OCI-LY1 (cell line): ENCODE measurements at regions not wholly inside any gene's neighbourhood (a gene's known extent, or its start where the extent isn't known, plus 50 kb on each side); places are given as distances from the start of the nearest gene placed in this dataset.

Experiments
- H2AFZ ChIP-seq: fragments of 200-600 bp; sonication (generic), shearing (Covaris generic); 2 replicates; pipeline ENCODE4 v1.6.0; 2014; ENCODE audit warnings: antibody characterized with exemption, mild to moderate bottlenecking, low read length
- H3F3A ChIP-seq: fragments of 200-600 bp; sonication (generic), shearing (Covaris generic); 2 replicates; pipeline ENCODE4 v1.6.0; 2014; ENCODE audit warnings: mild to moderate bottlenecking, antibody characterized with exemption, low read length, moderate library complexity; ENCODE audit not compliant: insufficient read depth
- H3K27ac ChIP-seq: fragments of 200-600 bp; sonication (generic); 2 replicates; pipeline ENCODE4 v1.5.1; 2014; ENCODE audit warnings: low read length, mixed run types, mild to moderate bottlenecking, low read depth; ENCODE audit not compliant: poor library complexity, severe bottlenecking
- H3K27me3 ChIP-seq: fragments of 200-600 bp; sonication (generic); 2 replicates; pipeline ENCODE4 v1.6.0; 2014; ENCODE audit warnings: antibody characterized with exemption, mild to moderate bottlenecking, low read length, moderate library complexity; ENCODE audit not compliant: insufficient read depth
- H3K36me3 ChIP-seq: fragments of 200-600 bp; sonication (generic); 2 replicates; pipeline ENCODE4 v1.6.1; 2014; ENCODE audit warnings: mild to moderate bottlenecking, antibody characterized with exemption, low read length, moderate library complexity, mixed read lengths; ENCODE audit not compliant: insufficient read depth
- H3K4me1 ChIP-seq: fragments of 200-600 bp; sonication (generic); 2 replicates; pipeline ENCODE4 v1.5.1; 2014; ENCODE audit warnings: mild to moderate bottlenecking, low read length, moderate library complexity; ENCODE audit not compliant: insufficient read depth, severe bottlenecking
- H3K4me2 ChIP-seq: fragments of 200-600 bp; sonication (generic), shearing (Covaris generic); 2 replicates; pipeline ENCODE4 v1.6.1; 2014; ENCODE audit warnings: low read length
- H3K4me3 ChIP-seq: fragments of 200-600 bp; sonication (generic); 2 replicates; pipeline ENCODE4 v1.5.1; 2014; ENCODE audit warnings: low read length, low read depth, mild to moderate bottlenecking, mixed read lengths; ENCODE audit not compliant: poor library complexity, severe bottlenecking
- H3K79me2 ChIP-seq: fragments of 200-600 bp; shearing (Covaris generic); 2 replicates; pipeline ENCODE4 v1.6.1; 2016; ENCODE audit warnings: mixed run types, low read length, mixed read lengths; ENCODE audit not compliant: insufficient read depth
- H3K9ac ChIP-seq: fragments of 200-600 bp; sonication (generic), shearing (Covaris generic); 2 replicates; pipeline ENCODE4 v1.6.1; 2014; ENCODE audit warnings: mild to moderate bottlenecking, low read length, mixed read lengths
- H3K9me2 ChIP-seq: fragments of 200-600 bp; sonication (generic), shearing (Covaris generic); 2 replicates; pipeline ENCODE4 v1.6.1; 2014; ENCODE audit warnings: low read depth, mild to moderate bottlenecking, low read length, mixed read lengths
- H3K9me3 ChIP-seq: fragments of 200-600 bp; shearing (Covaris generic); 2 replicates; pipeline ENCODE4 v1.6.1; 2014; ENCODE audit warnings: low read length, mixed read lengths
- H4K20me1 ChIP-seq: fragments of 200-600 bp; sonication (generic), shearing (Covaris generic); 2 replicates; pipeline ENCODE4 v1.6.0; 2016; ENCODE audit warnings: mild to moderate bottlenecking, low read length; ENCODE audit not compliant: insufficient read depth
- EZH2 ChIP-seq: fragments of 200-600 bp; sonication (generic), shearing (Covaris generic); IDR thresholded peaks from 2 replicates; pipeline ENCODE4 v1.8.0; 2017; ENCODE audit warnings: borderline replicate concordance, mixed run types, mild to moderate bottlenecking, antibody characterized with exemption, low read length, moderate library complexity, mixed read lengths
- TF ChIP-seq, protein P1 (sequence below): fragments of 200-600 bp; sonication (generic), shearing (Covaris generic); IDR thresholded peaks from 2 replicates; pipeline ENCODE4 v1.5.1; 2017; ENCODE audit warnings: mild to moderate bottlenecking, antibody characterized with exemption, low read length, moderate library complexity, mixed read lengths

DNA sequence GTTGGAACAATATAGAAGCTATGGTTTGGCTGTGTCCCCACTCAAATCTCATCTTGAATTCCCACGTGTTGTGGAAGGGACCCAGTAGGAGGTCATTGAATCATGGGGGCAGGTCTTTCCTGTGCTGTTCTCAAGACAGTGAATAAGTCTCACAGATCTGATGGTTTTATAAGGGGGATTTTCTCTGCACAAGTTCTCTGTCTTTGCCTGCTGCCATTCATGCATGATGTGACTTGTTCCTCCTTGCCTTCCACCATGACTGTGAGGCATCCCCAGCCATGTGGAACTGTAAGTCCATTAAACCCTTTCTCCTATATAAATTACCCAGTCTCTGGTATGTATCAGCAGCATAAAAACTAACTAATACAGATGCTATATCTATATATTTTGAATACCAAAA lies 135.2 kb upstream of the EDNRA start:
- no peaks in the 10 kb centered on the region for H3F3A ChIP-seq
- H3K27ac ChIP-seq, result no peak overlapping the region
- H3K4me1 ChIP-seq, result no peaks in the 10 kb centered on the region

DNA sequence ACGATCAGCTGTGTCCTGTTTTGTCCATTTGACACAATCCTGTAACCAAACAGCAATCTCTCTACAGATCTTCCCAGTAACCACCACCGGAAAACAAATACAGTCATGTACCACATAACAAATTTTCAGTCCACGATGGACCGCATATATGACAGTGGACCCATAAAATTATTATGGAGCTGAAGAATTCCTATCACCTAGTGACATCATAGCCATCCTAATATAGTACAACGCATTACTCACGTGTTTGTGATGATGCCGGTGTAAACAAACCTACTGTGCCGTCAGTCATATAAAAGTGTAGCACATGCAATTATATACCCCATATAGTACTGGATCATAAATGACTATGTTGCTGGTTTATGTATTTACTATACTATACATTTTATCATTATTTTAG lies 133.7 kb upstream of the EDNRA start:
- Histone ChIP-seq H3K9ac (no peak overlapping the region), H3K4me2 (no peak overlapping the region), H3K27me3 (no peaks in the 10 kb centered on the region), H3K79me2 (no peaks in the 10 kb centered on the region), H3K27ac (no peak overlapping the region), H3K4me1 (no peaks in the 10 kb centered on the region), H3K4me3 (no peak overlapping the region), H3F3A (no peaks in the 10 kb centered on the region), H3K36me3 (no peaks in the 10 kb centered on the region), H4K20me1 (no peaks in the 10 kb centered on the region), H3K9me3 (no peaks in the 10 kb centered on the region), H3K9me2 (no peaks in the 10 kb centered on the region), H2AFZ (no peak overlapping the region)
- TF ChIP-seq EZH2, result no peak
- TF ChIP-seq, protein P1, sequence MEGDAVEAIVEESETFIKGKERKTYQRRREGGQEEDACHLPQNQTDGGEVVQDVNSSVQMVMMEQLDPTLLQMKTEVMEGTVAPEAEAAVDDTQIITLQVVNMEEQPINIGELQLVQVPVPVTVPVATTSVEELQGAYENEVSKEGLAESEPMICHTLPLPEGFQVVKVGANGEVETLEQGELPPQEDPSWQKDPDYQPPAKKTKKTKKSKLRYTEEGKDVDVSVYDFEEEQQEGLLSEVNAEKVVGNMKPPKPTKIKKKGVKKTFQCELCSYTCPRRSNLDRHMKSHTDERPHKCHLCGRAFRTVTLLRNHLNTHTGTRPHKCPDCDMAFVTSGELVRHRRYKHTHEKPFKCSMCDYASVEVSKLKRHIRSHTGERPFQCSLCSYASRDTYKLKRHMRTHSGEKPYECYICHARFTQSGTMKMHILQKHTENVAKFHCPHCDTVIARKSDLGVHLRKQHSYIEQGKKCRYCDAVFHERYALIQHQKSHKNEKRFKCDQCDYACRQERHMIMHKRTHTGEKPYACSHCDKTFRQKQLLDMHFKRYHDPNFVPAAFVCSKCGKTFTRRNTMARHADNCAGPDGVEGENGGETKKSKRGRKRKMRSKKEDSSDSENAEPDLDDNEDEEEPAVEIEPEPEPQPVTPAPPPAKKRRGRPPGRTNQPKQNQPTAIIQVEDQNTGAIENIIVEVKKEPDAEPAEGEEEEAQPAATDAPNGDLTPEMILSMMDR, result no peak

More for the DNA sequence above, 135.2 kb upstream of the EDNRA start:
- no peaks in the 10 kb centered on the region for H3K9me2 ChIP-seq
- no peaks in the 10 kb centered on the region for H3K9me3 ChIP-seq
- H3K36me3 ChIP-seq, result no peaks in the 10 kb centered on the region
- no peak overlapping the region for H3K4me3 ChIP-seq
- no peak overlapping the region for H2AFZ ChIP-seq
- no peak overlapping the region for H3K9ac ChIP-seq
- no peak for TF ChIP-seq EZH2
- TF ChIP-seq, protein P1, result no peak
- H3K79me2 ChIP-seq, result no peaks in the 10 kb centered on the region
- no peaks in the 10 kb centered on the region for H4K20me1 ChIP-seq
- no peak overlapping the region for H3K4me2 ChIP-seq
- no peaks in the 10 kb centered on the region for H3K27me3 ChIP-seq

DNA sequence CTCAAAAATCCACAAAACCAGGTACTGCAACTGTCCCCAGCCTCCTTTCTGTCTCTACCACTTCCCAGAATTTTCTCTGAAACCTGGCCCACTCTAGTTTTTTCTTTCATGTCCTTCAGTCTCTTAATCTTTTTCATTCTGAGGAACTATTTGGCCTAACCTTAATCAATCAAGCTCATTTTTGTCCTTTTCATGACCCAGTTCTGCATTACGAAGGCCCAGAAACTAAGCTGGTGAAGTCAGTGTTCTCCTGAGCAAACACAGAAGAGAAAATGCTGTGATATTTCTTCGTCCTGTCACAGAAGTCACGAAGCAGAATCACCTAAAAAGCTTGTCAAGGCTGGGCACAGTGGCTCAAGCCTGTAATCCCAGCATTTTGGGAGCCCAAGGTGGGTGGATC lies 131.7 kb upstream of the EDNRA start:
- no peak overlapping the region for H2AFZ ChIP-seq

More for the DNA sequence above, 131.7 kb upstream of the EDNRA start:
- Histone ChIP-seq H3K9me2 (no peaks in the 10 kb centered on the region), H3K27me3 (no peaks in the 10 kb centered on the region), H3K79me2 (no peaks in the 10 kb centered on the region), H3K9ac (no peak overlapping the region), H4K20me1 (no peaks in the 10 kb centered on the region), H3K27ac (no peak overlapping the region), H3F3A (no peaks in the 10 kb centered on the region), H3K4me2 (no peak overlapping the region), H3K4me3 (no peak overlapping the region), H3K9me3 (no peaks in the 10 kb centered on the region), H3K4me1 (no peaks in the 10 kb centered on the region), H3K36me3 (no peaks in the 10 kb centered on the region)
- TF ChIP-seq, protein P1, result no peak
- TF ChIP-seq EZH2, result no peak
